Suprapubic skin (tissue), 4 donors: ENCODE measurements at regions not wholly inside any gene's neighbourhood (a gene's known extent, or its start where the extent isn't known, plus 50 kb on each side); places are given as distances from the start of the nearest gene placed in this dataset.

ENCODE experiments used
- DNase-seq, 2 donors: peaks; one replicate each; pipeline ENCODE4 v3.0.0-alpha.2; 2019; ENCODE audit warnings: low spot score in 2 of 2
- H3K27ac ChIP-seq: fragments of 200-600 bp; sonication (generic); one replicate; pipeline ENCODE4 v1.5.1; 2019
- H3K27me3 ChIP-seq: fragments of 200-600 bp; sonication (generic); one replicate; pipeline ENCODE4 v1.5.1; 2019
- H3K36me3 ChIP-seq: fragments of 200-600 bp; sonication (generic); one replicate; pipeline ENCODE4 v1.5.1; 2019
- H3K4me1 ChIP-seq: fragments of 200-600 bp; sonication (generic); one replicate; pipeline ENCODE4 v1.5.1; 2019
- H3K4me3 ChIP-seq: fragments of 200-600 bp; sonication (generic); one replicate; pipeline ENCODE4 v1.5.1; 2019; ENCODE audit warnings: mild to moderate bottlenecking
- H3K9me3 ChIP-seq: fragments of 200-600 bp; sonication (generic); one replicate; pipeline ENCODE4 v1.5.1; 2019
- CTCF ChIP-seq, 2 donors: fragments of 200-600 bp in 1 of 2; fragments of 450-650 bp in 1 of 2; sonication (generic) in 1 of 2; IDR thresholded peaks; one replicate each; pipeline ENCODE4 v1.5.1; 2016 to 2019; ENCODE audit warnings: antibody characterized with exemption in 2 of 2, mild to moderate bottlenecking in 1 of 2, moderate library complexity in 1 of 2
- EP300 ChIP-seq: sonication (generic); formaldehyde crosslinking; IDR thresholded peaks from one replicate; pipeline ENCODE4 v1.6.1; 2017; ENCODE audit warnings: antibody characterized with exemption
- POLR2A ChIP-seq, 2 donors: fragments of 450-650 bp; IDR thresholded peaks; one replicate each; pipeline ENCODE4 v1.6.1; 2017; ENCODE audit warnings: antibody characterized with exemption in 2 of 2, mild to moderate bottlenecking in 2 of 2, moderate library complexity in 2 of 2
- POLR2AphosphoS5 ChIP-seq, 3 donors: sonication (generic); formaldehyde crosslinking; IDR thresholded peaks; one replicate each; pipeline ENCODE4 v1.6.1; 2017; ENCODE audit warnings: antibody characterized with exemption in 3 of 3
- WGBS: methylation state at CpG from one replicate; pipeline ENCODE4 v1.1.5; 2018; 5-methylcytosine and 5-hydroxymethylcytosine counted together

DNA sequence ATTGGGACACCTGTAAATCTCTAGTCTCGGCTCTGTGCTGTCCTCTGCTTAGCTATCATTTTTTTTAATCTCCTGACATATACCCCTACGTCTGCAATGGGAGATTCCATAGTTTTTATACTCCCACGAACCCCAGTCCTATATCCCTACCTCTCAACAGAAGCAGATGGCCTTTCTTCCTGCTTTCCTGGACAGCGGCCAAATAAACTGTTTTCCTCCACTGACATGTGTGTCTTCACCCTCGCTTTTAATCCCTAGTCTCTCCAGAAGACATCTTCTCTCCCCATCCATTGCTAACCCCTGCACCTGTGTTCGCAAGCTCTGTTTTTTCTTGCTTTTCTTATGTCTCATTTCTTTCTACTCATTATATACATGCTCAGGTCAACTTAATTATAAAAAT is 395.4 kb downstream of the EPHA4 start:
- no peak for DNase-seq
- H3K4me3 ChIP-seq = no peak overlapping the region
- no peak for TF ChIP-seq POLR2AphosphoS5 (IDR thresholded peaks at IDR 0.05)
- no peak for TF ChIP-seq POLR2A (IDR thresholded peaks at IDR 0.05)
- no peak for TF ChIP-seq CTCF (IDR thresholded peaks at IDR 0.05)
- no peak for TF ChIP-seq EP300
- H3K27me3 ChIP-seq = peaks cover 6% of the 10 kb centered on the region
- no peaks in the 10 kb centered on the region for H3K9me3 ChIP-seq
- no peaks in the 10 kb centered on the region for H3K4me1 ChIP-seq
- H3K36me3 ChIP-seq = no peaks in the 10 kb centered on the region
- H3K27ac ChIP-seq = no peak overlapping the region
- WGBS = 67% methylated on average over 6 of the region's 6 CpGs

DNA sequence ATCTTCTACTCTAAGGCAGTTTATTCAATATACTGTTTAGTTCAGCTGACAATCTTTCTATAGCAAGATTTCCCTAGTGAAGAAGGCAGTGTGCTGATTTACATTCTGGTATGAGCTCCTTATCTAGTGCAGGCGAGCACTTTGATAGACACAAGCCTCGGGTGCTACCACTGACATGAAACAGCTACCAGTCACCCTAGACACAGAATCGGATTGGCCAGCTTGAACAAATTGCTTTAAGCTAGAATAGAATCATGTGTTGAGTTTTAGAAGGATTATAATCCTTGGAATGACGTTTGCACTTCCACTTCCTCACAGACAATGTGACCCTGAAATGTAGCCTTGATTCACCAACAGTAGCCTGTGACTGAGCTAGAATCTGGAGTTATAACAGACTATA is 394.0 kb downstream of the EPHA4 start:
- H3K36me3 ChIP-seq = no peaks in the 10 kb centered on the region
- H3K4me1 ChIP-seq = no peaks in the 10 kb centered on the region
- H3K27ac ChIP-seq = no peak overlapping the region
- WGBS = 60% methylated on average over 4 of the region's 4 CpGs
- DNase-seq = no peak
- TF ChIP-seq CTCF (IDR thresholded peaks at IDR 0.05) = no peak
- TF ChIP-seq POLR2A (IDR thresholded peaks at IDR 0.05) = no peak
- no peak for TF ChIP-seq POLR2AphosphoS5 (IDR thresholded peaks at IDR 0.05)
- TF ChIP-seq EP300 = no peak
- H3K27me3 ChIP-seq = no peaks in the 10 kb centered on the region
- H3K4me3 ChIP-seq = no peak overlapping the region
- H3K9me3 ChIP-seq = no peaks in the 10 kb centered on the region

DNA sequence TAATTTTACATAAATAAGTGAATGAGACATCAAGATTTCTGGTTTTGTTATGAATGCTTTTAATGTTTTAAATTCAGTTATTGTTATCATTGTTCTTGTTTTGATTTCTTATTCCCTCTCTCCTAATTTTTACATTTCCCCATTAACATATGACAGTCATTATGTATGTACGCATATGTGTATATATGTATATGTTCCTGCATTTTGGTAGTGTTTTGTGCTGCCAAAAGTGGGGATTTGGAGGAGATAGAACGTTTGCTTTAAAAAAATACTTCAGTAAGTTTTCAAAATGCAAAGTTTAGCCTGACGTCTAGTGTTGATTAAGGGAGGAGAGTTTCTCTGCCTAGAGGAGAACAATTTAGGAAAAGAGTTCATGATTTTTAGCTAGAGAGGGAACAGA is 385.2 kb downstream of the EPHA4 start:
- 88% methylated on average over 3 of the region's 3 CpGs for WGBS
- Histone ChIP-seq H3K36me3 (no peaks in the 10 kb centered on the region), H3K4me3 (no peak overlapping the region), H3K9me3 (no peaks in the 10 kb centered on the region), H3K4me1 (no peaks in the 10 kb centered on the region), H3K27ac (no peak overlapping the region), H3K27me3 (peaks cover 4% of the 10 kb centered on the region)
- TF ChIP-seq POLR2A (IDR thresholded peaks at IDR 0.05) = no peak
- TF ChIP-seq CTCF (IDR thresholded peaks at IDR 0.05) = no peak
- no peak for DNase-seq

DNA sequence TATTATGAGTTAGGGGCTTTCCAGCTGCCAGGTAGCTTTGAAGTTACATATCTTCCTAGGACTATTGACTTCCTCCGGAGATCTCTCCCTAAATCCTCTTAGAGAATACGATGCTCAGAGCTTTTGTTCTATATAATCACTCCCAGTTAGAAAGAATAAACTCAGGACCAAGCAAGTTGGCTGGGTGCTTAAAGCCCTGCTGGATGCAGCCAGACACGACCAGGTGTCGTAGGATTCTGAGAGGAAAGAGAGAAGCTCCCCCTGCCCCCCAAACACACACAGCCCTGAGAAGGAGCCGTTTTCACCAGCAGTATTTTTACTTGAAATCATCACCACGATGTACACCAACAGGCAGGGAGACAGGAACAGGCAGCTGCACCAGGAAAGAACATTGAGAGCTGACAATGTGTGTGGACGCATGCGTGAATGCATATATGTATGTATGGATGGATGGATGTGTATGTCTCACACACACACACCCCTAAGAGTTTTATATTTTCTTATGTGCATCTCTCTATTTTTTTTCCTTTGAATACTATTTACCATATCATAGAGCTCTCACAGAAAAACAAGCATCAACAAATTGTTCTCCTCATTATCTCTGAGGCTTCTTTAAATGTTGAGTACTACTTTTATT is 382.6 kb downstream of the EPHA4 start:
- no peak overlapping the region for H3K27ac ChIP-seq
- no peak for DNase-seq
- no peaks in the 10 kb centered on the region for H3K4me1 ChIP-seq
- H3K27me3 ChIP-seq = peaks cover 4% of the 10 kb centered on the region
- WGBS = 47% methylated on average over 8 of the region's 8 CpGs
- H3K4me3 ChIP-seq = no peak overlapping the region
- TF ChIP-seq POLR2AphosphoS5 (IDR thresholded peaks at IDR 0.05) (no peak), POLR2A (IDR thresholded peaks at IDR 0.05) (no peak), CTCF (IDR thresholded peaks at IDR 0.05) (no peak), EP300 (no peak)
- H3K36me3 ChIP-seq = no peaks in the 10 kb centered on the region
- H3K9me3 ChIP-seq = no peaks in the 10 kb centered on the region

GRCh38 chr2:221195829-221196228 is 376.3 kb downstream of the EPHA4 start:
- H3K4me3 ChIP-seq = no peak overlapping the region
- no peaks in the 10 kb centered on the region for H3K4me1 ChIP-seq
- H3K27me3 ChIP-seq = no peaks in the 10 kb centered on the region
- no peak for DNase-seq
- no peaks in the 10 kb centered on the region for H3K9me3 ChIP-seq
- TF ChIP-seq EP300 = no peak
- no peak for TF ChIP-seq POLR2AphosphoS5 (IDR thresholded peaks at IDR 0.05)
- WGBS = 94% methylated on average over 1 of the region's 1 CpG
- no peaks in the 10 kb centered on the region for H3K36me3 ChIP-seq
- H3K27ac ChIP-seq = no peak overlapping the region

- no peaks in the 10 kb centered on the region for H3K4me1 ChIP-seq
- no peak for DNase-seq
- H3K36me3 ChIP-seq = no peaks in the 10 kb centered on the region
- WGBS = 75% methylated on average over 4 of the region's 4 CpGs
- TF ChIP-seq CTCF (IDR thresholded peaks at IDR 0.05) (no peak), POLR2A (IDR thresholded peaks at IDR 0.05) (no peak), EP300 (no peak), POLR2AphosphoS5 (IDR thresholded peaks at IDR 0.05) (no peak)
- H3K27ac ChIP-seq = no peak overlapping the region
- H3K27me3 ChIP-seq = no peaks in the 10 kb centered on the region
- no peak overlapping the region for H3K4me3 ChIP-seq
- H3K9me3 ChIP-seq = no peaks in the 10 kb centered on the region
Measured at GRCh38 chr2:221197225-221197856, 374.8 kb downstream of the EPHA4 start.
